ENCODE measurements at regions not wholly inside any gene's neighbourhood (a gene's known extent, or its start where the extent isn't known, plus 50 kb on each side); places are given as distances from the start of the nearest gene placed in this dataset.
"Not testable (repeated sequence)": the region's sequence is repeated elsewhere in the genome, so short reads cannot be mapped to it uniquely, and the experiment has no call there.

GRCh38 chr9:90226839-90227338 is 415.7 kb downstream of the DIRAS2 start:
- H3K36me3 ChIP-seq; H3K4me1 ChIP-seq; H3K9me3 ChIP-seq; H3K27ac ChIP-seq; intact Hi-C loops (cut with DNase I; ENCODE audit: low total_unique reads); H3K27me3 ChIP-seq; H3K4me3 ChIP-seq: not testable (repeated sequence)
- 29% methylated on average over 10 of the region's 10 CpGs; no CpG with 5 or more reads in 1 of the 2 donors for WGBS, 2 donors (ENCODE audit: low coverage in 1 of 2)
- in situ Hi-C loops (cut with MboI; ENCODE audit: low pct_ligation_motif_present in 1 of 4, low pct_unique_long_range_greater_than_20kb in 1 of 4, low sequenced_read_pairs in 3 of 4), result loop anchor here in 2 of 4 donors (25.0 kb wide), 2 partner anchors 535 to 635 kb away; no protein-coding TSS in a partner anchor
- DNase-seq, result peak; percentile 68
- TF ChIP-seq POLR2AphosphoS5 (IDR thresholded peaks at IDR 0.05), result peak in 1 of 3 donors; percentile 61
- peak; percentile 47 to 90 (median 73) for TF ChIP-seq CTCF (IDR thresholded peaks at IDR 0.05)

- H3K27ac ChIP-seq, H3K36me3 ChIP-seq, H3K4me3 ChIP-seq, H3K4me1 ChIP-seq, H3K27me3 ChIP-seq, H3K9me3 ChIP-seq, DNase-seq: not testable (repeated sequence)
- intact Hi-C loops (cut with DNase I; ENCODE audit: low total_unique reads), result loop anchor here (5.0 kb wide), 1 partner anchor 839 kb away; no protein-coding TSS in a partner anchor
- in situ Hi-C loops (cut with MboI; ENCODE audit: low pct_ligation_motif_present in 1 of 4, low pct_unique_long_range_greater_than_20kb in 1 of 4, low sequenced_read_pairs in 3 of 4), result loop anchor here in 2 of 4 donors (25.0 kb wide), 2 partner anchors 529 to 629 kb away; no protein-coding TSS in a partner anchor
- 89 to 100% methylated on average over 4 of the region's 4 CpGs for WGBS, 2 donors (ENCODE audit: low coverage in 1 of 2)
These were observed 409.5 kb downstream of the DIRAS2 start for GRCh38 chr9:90233081-90233480.

GRCh38 chr9:90240541-90240940 is 402.1 kb downstream of the DIRAS2 start:
- WGBS, 2 donors (ENCODE audit: low coverage in 1 of 2), result 86 to 87% methylated on average over 7 of the region's 7 CpGs
- Histone ChIP-seq H3K27ac (no peak overlapping the region), H3K4me3 (no peak overlapping the region), H3K9me3 (no peaks in the 10 kb centered on the region), H3K4me1 (no peaks in the 10 kb centered on the region), H3K27me3 (no peaks in the 10 kb centered on the region), H3K36me3 (no peaks in the 10 kb centered on the region)
- in situ Hi-C loops (cut with MboI; ENCODE audit: low pct_ligation_motif_present in 1 of 4, low pct_unique_long_range_greater_than_20kb in 1 of 4, low sequenced_read_pairs in 3 of 4), result loop anchor here in 2 of 4 donors (25.0 kb wide), 2 partner anchors 522 to 622 kb away; no protein-coding TSS in a partner anchor
- no peak for TF ChIP-seq CTCF (IDR thresholded peaks at IDR 0.05)
- no peak for TF ChIP-seq POLR2A (IDR thresholded peaks at IDR 0.05)
- no peak for TF ChIP-seq POLR2AphosphoS5 (IDR thresholded peaks at IDR 0.05)
- TF ChIP-seq EP300 (IDR thresholded peaks at IDR 0.05; ENCODE audit: low read depth), result no peak
- intact Hi-C loops (cut with DNase I; ENCODE audit: low total_unique reads), result loop anchor here (5.0 kb wide), 1 partner anchor 1097 kb away; no protein-coding TSS in a partner anchor
- no peak for DNase-seq

GRCh38 chr9:90245661-90246060 is 397.0 kb downstream of the DIRAS2 start:
- no peak overlapping the region for H3K4me3 ChIP-seq
- in situ Hi-C loops (cut with MboI; ENCODE audit: low pct_ligation_motif_present in 1 of 4, low pct_unique_long_range_greater_than_20kb in 1 of 4, low sequenced_read_pairs in 3 of 4), result loop anchor here in 2 of 4 donors (25.0 kb wide), 2 partner anchors 517 to 617 kb away; no protein-coding TSS in a partner anchor
- no peak for DNase-seq

More at GRCh38 chr9:90245661-90246060, 397.0 kb downstream of the DIRAS2 start:
- intact Hi-C loops (cut with DNase I; ENCODE audit: low total_unique reads), result no loop called here
- 36 to 68% methylated on average over 2 to 3 of the region's 3 CpGs for WGBS, 2 donors (ENCODE audit: low coverage in 1 of 2)
- no peaks in the 10 kb centered on the region for H3K36me3 ChIP-seq
- H3K27me3 ChIP-seq, result no peaks in the 10 kb centered on the region
- TF ChIP-seq CTCF (IDR thresholded peaks at IDR 0.05) (no peak), POLR2AphosphoS5 (IDR thresholded peaks at IDR 0.05) (no peak), POLR2A (IDR thresholded peaks at IDR 0.05) (no peak), EP300 (IDR thresholded peaks at IDR 0.05; ENCODE audit: low read depth) (no peak)
- no peaks in the 10 kb centered on the region for H3K9me3 ChIP-seq
- H3K4me1 ChIP-seq, result no peaks in the 10 kb centered on the region
- H3K27ac ChIP-seq, result no peak overlapping the region
